Liver (tissue), 1 donor: ENCODE measurements at regions not wholly inside any gene's neighbourhood (a gene's known extent, or its start where the extent isn't known, plus 50 kb on each side); places are given as distances from the start of the nearest gene placed in this dataset. TPM values are rescaled to one million over a fixed set of nuclear protein-coding genes. Genes with fewer than 3 reads are reported as not detected.

ENCODE experiments used
- small RNA-seq: library from RNA; depleted of rRNA; stranded (forward); fragments of <200 nt; gene quantifications from one replicate; pipeline ENCODE3, GENCODE V24; 2014

Small RNAs in the stretch of these regions (small RNA-seq; reads per million reads assigned to genes)
- gene MTCO1P45: not detected
- not detected for gene RNU6-1001P
- not detected for gene RNU6-546P
